ENCODE measurements at regions not wholly inside any gene's neighbourhood (a gene's known extent, or its start where the extent isn't known, plus 50 kb on each side); places are given as distances from the start of the nearest gene placed in this dataset.

DNA sequence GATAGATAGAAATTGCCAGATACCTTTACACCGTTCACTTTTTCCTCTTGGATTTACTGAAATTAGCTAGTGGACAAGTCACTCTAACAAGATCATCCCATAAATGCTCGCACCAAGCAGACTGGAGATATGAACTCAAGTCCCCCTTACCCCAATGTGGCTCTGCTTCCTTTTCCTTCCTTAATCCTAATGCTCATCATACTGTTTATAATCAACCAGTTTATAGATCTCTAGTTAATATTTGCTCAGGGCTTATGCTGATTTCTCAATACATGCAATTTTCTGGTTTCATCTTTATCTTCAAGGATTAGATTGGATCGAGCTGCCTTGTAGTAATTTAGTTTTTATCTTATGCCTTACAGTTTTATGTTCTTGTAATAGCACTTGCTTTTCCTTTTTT lies 318.3 kb upstream of the KLHL29 start:
- peaks cover 4% of the 10 kb centered on the region for H3K9me3 Mint-ChIP-seq
- no peaks in the 10 kb centered on the region for H3K36me3 ChIP-seq
- DNase-seq (ENCODE audit: low spot score), result no peak
- H3K27me3 ChIP-seq, result no peaks in the 10 kb centered on the region
- H3K9ac ChIP-seq, result no peak overlapping the region
- H3K4me2 ChIP-seq, result no peak overlapping the region
- peaks cover 36% of the 10 kb centered on the region for H3K4me1 Mint-ChIP-seq
- no peak overlapping the region for H3K27ac Mint-ChIP-seq
- no peak overlapping the region for H2AFZ ChIP-seq (replicated peaks)
- H3K27ac ChIP-seq, result no peak overlapping the region
- H3K36me3 Mint-ChIP-seq, result no peaks in the 10 kb centered on the region
- peaks cover 6% of the 10 kb centered on the region for H3F3A ChIP-seq (ENCODE audit: low read depth)
- H3K27me3 Mint-ChIP-seq (ENCODE audit: insufficient read depth, low read depth), result peaks cover 7% of the 10 kb centered on the region
- H3K4me1 ChIP-seq, result peaks cover 29% of the 10 kb centered on the region
- no peak for TF ChIP-seq EZH2 (IDR thresholded peaks at IDR 0.05)
- no peaks in the 10 kb centered on the region for H4K20me1 ChIP-seq (ENCODE audit: low read depth)
- no peak overlapping the region for H3K4me3 ChIP-seq
- H3K9me3 ChIP-seq (ENCODE audit: low read depth), result no peaks in the 10 kb centered on the region
- no peak overlapping the region for H3K4me3 Mint-ChIP-seq
- H3K79me2 ChIP-seq (ENCODE audit: low read depth), result no peaks in the 10 kb centered on the region

- Histone ChIP-seq H4K20me1 (ENCODE audit: low read depth) (no peaks in the 10 kb centered on the region), H3K36me3 (no peaks in the 10 kb centered on the region), H3K79me2 (ENCODE audit: low read depth) (no peaks in the 10 kb centered on the region), H3K4me3 (no peak overlapping the region), H3K4me2 (no peak overlapping the region), H3K27ac (no peak overlapping the region), H3K9ac (no peak overlapping the region), H3F3A (ENCODE audit: low read depth) (peaks cover 6% of the 10 kb centered on the region), H2AFZ (replicated peaks) (no peak overlapping the region), H3K4me1 (peaks cover 29% of the 10 kb centered on the region), H3K9me3 (ENCODE audit: low read depth) (no peaks in the 10 kb centered on the region), H3K27me3 (no peaks in the 10 kb centered on the region)
- H3K27ac Mint-ChIP-seq, result no peak overlapping the region
- H3K9me3 Mint-ChIP-seq, result peaks cover 4% of the 10 kb centered on the region
- peaks cover 6% of the 10 kb centered on the region for H3K27me3 Mint-ChIP-seq (ENCODE audit: insufficient read depth, low read depth)
- H3K4me3 Mint-ChIP-seq, result no peak overlapping the region
- H3K4me1 Mint-ChIP-seq, result peaks cover 36% of the 10 kb centered on the region
- DNase-seq (ENCODE audit: low spot score), result no peak
- TF ChIP-seq, protein P1, sequence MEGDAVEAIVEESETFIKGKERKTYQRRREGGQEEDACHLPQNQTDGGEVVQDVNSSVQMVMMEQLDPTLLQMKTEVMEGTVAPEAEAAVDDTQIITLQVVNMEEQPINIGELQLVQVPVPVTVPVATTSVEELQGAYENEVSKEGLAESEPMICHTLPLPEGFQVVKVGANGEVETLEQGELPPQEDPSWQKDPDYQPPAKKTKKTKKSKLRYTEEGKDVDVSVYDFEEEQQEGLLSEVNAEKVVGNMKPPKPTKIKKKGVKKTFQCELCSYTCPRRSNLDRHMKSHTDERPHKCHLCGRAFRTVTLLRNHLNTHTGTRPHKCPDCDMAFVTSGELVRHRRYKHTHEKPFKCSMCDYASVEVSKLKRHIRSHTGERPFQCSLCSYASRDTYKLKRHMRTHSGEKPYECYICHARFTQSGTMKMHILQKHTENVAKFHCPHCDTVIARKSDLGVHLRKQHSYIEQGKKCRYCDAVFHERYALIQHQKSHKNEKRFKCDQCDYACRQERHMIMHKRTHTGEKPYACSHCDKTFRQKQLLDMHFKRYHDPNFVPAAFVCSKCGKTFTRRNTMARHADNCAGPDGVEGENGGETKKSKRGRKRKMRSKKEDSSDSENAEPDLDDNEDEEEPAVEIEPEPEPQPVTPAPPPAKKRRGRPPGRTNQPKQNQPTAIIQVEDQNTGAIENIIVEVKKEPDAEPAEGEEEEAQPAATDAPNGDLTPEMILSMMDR (IDR thresholded peaks at IDR 0.05), result no peak
- no peak for TF ChIP-seq EZH2 (IDR thresholded peaks at IDR 0.05)
- TF ChIP-seq EZH2phosphoT487 (IDR thresholded peaks at IDR 0.05), result no peak
- no peaks in the 10 kb centered on the region for H3K36me3 Mint-ChIP-seq
Measured at GRCh38 chr2:23069156-23069555, 315.8 kb upstream of the KLHL29 start.

DNA sequence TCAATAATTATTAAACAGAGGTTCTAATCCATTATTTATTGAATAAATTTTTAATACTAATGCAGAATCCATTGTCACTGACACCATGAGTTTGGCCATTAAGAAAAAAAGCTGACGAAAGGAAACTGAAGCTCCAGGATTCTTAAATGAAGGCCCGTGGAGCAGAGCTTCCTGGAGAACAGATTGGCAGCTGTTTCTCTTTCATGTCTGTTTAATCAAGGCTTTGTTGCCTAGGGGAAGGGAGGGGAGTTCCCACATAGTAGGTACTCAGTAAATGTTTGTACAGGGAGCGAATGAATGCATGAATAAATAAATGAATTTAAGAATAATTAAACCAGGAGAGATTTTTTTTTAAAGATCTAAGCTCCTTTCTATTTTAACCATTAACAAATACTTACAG lies 315.1 kb upstream of the KLHL29 start:
- Histone ChIP-seq H3K9ac (no peak overlapping the region), H2AFZ (replicated peaks) (no peak overlapping the region), H3K27me3 (no peaks in the 10 kb centered on the region), H3K4me2 (no peak overlapping the region), H3F3A (ENCODE audit: low read depth) (peaks cover 6% of the 10 kb centered on the region), H3K9me3 (ENCODE audit: low read depth) (no peaks in the 10 kb centered on the region), H3K4me3 (no peak overlapping the region), H3K79me2 (ENCODE audit: low read depth) (no peaks in the 10 kb centered on the region), H3K27ac (no peak overlapping the region), H4K20me1 (ENCODE audit: low read depth) (no peaks in the 10 kb centered on the region), H3K4me1 (peaks cover 32% of the 10 kb centered on the region), H3K36me3 (no peaks in the 10 kb centered on the region)
- peak; percentile 21 for DNase-seq (ENCODE audit: low spot score)
- TF ChIP-seq EZH2phosphoT487 (IDR thresholded peaks at IDR 0.05) (no peak), EZH2 (IDR thresholded peaks at IDR 0.05) (no peak)
- TF ChIP-seq, protein P1 (IDR thresholded peaks at IDR 0.05), result no peak
- Mint-ChIP-seq H3K36me3 (no peaks in the 10 kb centered on the region), H3K9me3 (no peaks in the 10 kb centered on the region), H3K27ac (no peak overlapping the region), H3K27me3 (ENCODE audit: insufficient read depth, low read depth) (peaks cover 4% of the 10 kb centered on the region), H3K4me3 (no peak overlapping the region), H3K4me1 (peaks cover 38% of the 10 kb centered on the region)

DNA sequence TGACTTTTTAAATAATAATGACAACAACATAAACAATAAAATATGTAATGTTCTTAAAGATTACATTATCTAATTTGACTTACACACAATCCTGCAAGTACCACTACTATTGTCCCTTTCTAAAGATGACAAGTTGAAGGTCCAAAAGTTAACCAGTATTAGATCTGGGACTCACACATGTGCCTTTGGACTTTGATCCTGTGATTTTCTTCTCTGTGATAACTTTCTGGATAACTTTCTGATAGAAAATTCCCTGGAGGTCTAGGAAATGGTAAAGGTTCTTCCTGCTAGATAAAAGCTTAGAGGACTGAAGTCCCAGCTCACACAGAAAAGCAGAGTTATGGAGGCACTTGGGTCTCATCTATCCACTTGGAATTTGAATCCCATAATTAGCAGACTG lies 311.9 kb upstream of the KLHL29 start:
- Histone ChIP-seq H3K4me1 (peaks cover 16% of the 10 kb centered on the region), H3K9me3 (ENCODE audit: low read depth) (no peaks in the 10 kb centered on the region), H3K27me3 (no peaks in the 10 kb centered on the region), H3K9ac (no peak overlapping the region), H3K4me2 (no peak overlapping the region), H2AFZ (replicated peaks) (no peak overlapping the region), H4K20me1 (ENCODE audit: low read depth) (no peaks in the 10 kb centered on the region), H3K4me3 (no peak overlapping the region), H3K27ac (no peak overlapping the region), H3F3A (ENCODE audit: low read depth) (no peaks in the 10 kb centered on the region), H3K79me2 (ENCODE audit: low read depth) (no peaks in the 10 kb centered on the region), H3K36me3 (no peaks in the 10 kb centered on the region)
- Mint-ChIP-seq H3K27me3 (ENCODE audit: insufficient read depth, low read depth) (peaks cover 4% of the 10 kb centered on the region), H3K27ac (no peak overlapping the region), H3K4me3 (no peak overlapping the region), H3K36me3 (no peaks in the 10 kb centered on the region), H3K9me3 (no peaks in the 10 kb centered on the region), H3K4me1 (peaks cover 32% of the 10 kb centered on the region)
- TF ChIP-seq, protein P1 (IDR thresholded peaks at IDR 0.05), result no peak
- TF ChIP-seq EZH2 (IDR thresholded peaks at IDR 0.05) (no peak), EZH2phosphoT487 (IDR thresholded peaks at IDR 0.05) (no peak)
- no peak for DNase-seq (ENCODE audit: low spot score)
